ACHN (cell line): ENCODE measurements at regions not wholly inside any gene's neighbourhood (a gene's known extent, or its start where the extent isn't known, plus 50 kb on each side); places are given as distances from the start of the nearest gene placed in this dataset.

Experiments
- DNase-seq: peaks from one replicate; pipeline ENCODE4 v3.0.0-alpha.2; 2015
- in situ Hi-C: cut with HindIII; loops from 2 replicates; pipeline ENCODE4 v1.10.0; 2017; ENCODE audit warnings: low sequenced_read_pairs, low pct_ligation_motif_present, low pct_unique_long_range_greater_than_20kb

- in situ Hi-C loops: no loop called here
These were observed 89.8 kb upstream of the HABP2 start for GRCh38 chr10:113463083-113463482.

GRCh38 chr10:113463777-113464176 is 89.1 kb upstream of the HABP2 start:
- in situ Hi-C loops: no loop called here
- DNase-seq: no peak

More at GRCh38 chr10:113463083-113463482, 89.8 kb upstream of the HABP2 start:
- no peak for DNase-seq

DNA sequence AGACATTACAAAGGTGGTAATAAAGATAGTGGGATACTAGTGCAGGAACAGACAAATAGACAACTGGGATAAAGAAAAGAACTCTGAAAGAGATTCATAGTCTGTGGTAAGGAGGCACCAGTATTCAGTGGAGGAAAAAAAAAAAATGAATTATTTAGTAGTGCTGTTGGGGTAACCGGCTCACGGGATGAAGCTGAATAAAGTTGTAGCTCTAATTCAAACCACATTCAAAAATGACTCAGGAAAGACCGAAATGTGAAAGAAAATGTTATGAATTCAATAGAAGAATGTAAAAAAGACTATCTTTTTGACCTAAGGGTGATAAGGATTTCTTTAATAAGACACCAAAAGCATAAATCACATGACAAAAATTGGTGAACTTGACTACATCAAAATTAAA is 83.1 kb upstream of the HABP2 start:
- DNase-seq: no peak
- in situ Hi-C loops: no loop called here

GRCh38 chr10:113470372-113471240 is 82.2 kb upstream of the HABP2 start:
- no peak for DNase-seq
- in situ Hi-C loops: no loop called here

DNA sequence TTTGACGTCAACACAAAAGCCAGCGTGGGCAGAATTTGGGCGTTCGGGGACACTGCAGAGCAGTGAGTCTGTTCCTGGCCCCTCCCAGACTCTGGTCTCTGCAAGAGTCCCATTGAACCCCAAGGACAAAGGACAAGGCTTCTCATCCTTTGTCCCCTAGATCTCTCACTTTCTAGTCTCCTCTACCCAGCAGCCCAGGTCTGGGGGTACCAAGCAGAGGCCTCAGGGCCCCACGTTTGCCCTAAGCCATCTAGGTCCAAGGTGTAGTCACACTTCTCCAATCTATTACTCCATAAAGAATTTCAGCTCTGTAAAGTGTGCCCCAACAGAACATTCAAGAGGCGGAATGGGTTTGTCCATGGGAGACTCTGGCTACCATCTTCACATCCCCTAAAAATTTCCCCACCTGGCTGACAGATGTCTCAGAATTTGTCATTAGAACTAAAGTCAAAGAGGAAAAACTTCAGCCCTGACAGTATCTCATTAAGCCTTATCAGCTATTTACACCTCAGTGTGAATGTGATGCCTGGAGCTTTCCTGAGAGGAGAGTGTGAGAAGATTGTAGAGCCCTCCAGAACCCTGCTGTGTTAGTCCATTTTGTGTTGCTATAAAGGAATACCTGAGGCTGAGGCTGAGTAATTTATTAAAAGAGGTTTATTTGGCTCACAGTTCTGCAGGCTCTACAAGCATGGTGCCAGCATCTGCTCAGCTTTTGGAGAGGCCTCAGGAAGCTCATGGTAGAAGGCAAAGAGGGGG is 81.4 kb upstream of the HABP2 start:
- in situ Hi-C loops: no loop called here
- DNase-seq: no peak

- DNase-seq: no peak
- in situ Hi-C loops: no loop called here
These were observed 79.8 kb upstream of the HABP2 start for GRCh38 chr10:113473011-113473410.

GRCh38 chr10:113473851-113474250 is 79.0 kb upstream of the HABP2 start:
- in situ Hi-C loops: no loop called here
- DNase-seq: no peak

GRCh38 chr10:113474752-113475151 is 78.1 kb upstream of the HABP2 start:
- in situ Hi-C loops: no loop called here
- no peak for DNase-seq

GRCh38 chr10:113475381-113475807 is 77.5 kb upstream of the HABP2 start:
- in situ Hi-C loops: no loop called here
- DNase-seq: peak; percentile 45

- DNase-seq: no peak
- in situ Hi-C loops: no loop called here
These were observed 76.7 kb upstream of the HABP2 start for GRCh38 chr10:113476191-113476590.

DNA sequence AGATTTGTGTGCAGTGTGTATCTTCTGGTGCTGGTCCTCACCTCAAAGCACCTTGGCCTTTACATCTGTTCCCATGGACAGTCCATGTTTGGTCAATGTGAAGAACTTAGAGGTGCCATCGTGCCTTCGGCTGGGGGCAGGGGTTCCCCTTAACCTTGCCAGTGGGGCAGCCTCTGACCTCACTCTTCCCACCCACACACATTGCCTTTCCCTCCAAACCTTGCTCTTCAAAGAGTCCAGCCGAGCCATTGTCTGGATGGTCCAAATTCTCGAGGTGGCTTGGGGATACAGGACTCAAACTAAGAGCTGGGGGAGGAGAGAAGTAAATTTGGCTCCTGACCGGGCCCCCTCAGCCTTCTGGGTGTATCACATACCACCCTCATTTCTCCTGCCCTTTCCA is 76.2 kb upstream of the HABP2 start:
- DNase-seq: no peak
- in situ Hi-C loops: no loop called here

DNA sequence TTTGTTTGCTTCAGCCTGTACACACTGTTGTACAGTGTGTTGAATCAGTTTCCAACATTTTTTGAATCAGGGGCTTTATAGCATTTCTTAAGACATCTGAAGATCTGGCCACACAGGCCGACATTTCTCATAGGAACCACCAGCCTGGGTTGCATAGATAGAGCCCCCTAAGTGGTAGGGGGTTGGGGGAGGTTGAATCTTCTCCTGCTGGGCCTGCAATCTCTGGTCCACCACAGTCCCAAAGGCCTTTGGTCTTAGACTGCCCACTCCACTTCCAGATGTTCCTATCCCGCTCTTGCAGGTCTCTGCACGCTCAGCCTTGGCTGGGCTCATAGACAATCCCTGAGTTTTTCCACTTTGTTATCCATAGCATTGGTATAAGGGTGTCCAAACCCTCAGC is 75.4 kb upstream of the HABP2 start:
- no peak for DNase-seq
- in situ Hi-C loops: no loop called here

- in situ Hi-C loops: no loop called here
- DNase-seq: no peak
These were observed 73.3 kb upstream of the HABP2 start for GRCh38 chr10:113479346-113480080.

GRCh38 chr10:113480081-113480360 is 72.8 kb upstream of the HABP2 start:
- in situ Hi-C loops: no loop called here
- DNase-seq: no peak

- no peak for DNase-seq
- in situ Hi-C loops: no loop called here
These were observed 71.9 kb upstream of the HABP2 start for GRCh38 chr10:113480851-113481502.

GRCh38 chr10:113484487-113484886 is 68.4 kb upstream of the HABP2 start:
- in situ Hi-C loops: no loop called here
- no peak for DNase-seq

DNA sequence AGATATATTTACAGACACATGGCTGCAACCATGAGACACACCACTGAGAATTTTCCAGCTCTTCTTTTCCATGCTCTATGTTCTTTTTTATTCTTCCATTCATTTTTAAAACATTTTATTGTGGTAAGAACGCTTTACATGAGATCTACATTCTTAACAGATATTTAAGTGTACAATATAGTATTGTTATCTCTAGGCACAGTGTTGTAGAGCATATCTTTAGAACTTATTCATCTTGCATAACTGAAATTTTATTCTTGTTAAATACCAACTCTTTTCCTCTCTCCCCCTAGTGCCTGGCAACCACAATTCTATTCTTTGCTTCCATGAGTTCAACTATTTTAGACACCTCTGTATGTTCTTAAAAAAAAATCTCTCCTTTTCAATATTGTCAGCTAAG is 67.1 kb upstream of the HABP2 start:
- no peak for DNase-seq
- in situ Hi-C loops: no loop called here

- in situ Hi-C loops: no loop called here
- DNase-seq: no peak
These were observed 66.3 kb upstream of the HABP2 start for GRCh38 chr10:113486531-113486930.

GRCh38 chr10:113487154-113487553 is 65.7 kb upstream of the HABP2 start:
- in situ Hi-C loops: no loop called here
- DNase-seq: no peak
